HepG2 (cell line): ENCODE measurements at regions not wholly inside any gene's neighbourhood (a gene's known extent, or its start where the extent isn't known, plus 50 kb on each side); places are given as distances from the start of the nearest gene placed in this dataset.

Source experiments
- FOSL2 ChIP-seq: sonication (generic); formaldehyde crosslinking; IDR thresholded peaks from 2 replicates; pipeline ENCODE4 v1.4.0; 2020; ENCODE audit warnings: missing genetic modification reagents
- MXD1 ChIP-seq: sonication (generic); formaldehyde crosslinking; IDR thresholded peaks from 2 replicates; pipeline ENCODE4 v1.4.0; 2020; ENCODE audit warnings: mild to moderate bottlenecking, missing genetic modification reagents
- RFX1 ChIP-seq: fragments of 450-650 bp; IDR thresholded peaks from 2 replicates; pipeline ENCODE4 v1.6.1; 2017
- SAP130 ChIP-seq: IDR thresholded peaks from 2 replicates; pipeline ENCODE4 v1.6.1; 2016; ENCODE audit warnings: low read depth
- TF ChIP-seq, protein P1 (sequence below): sonication (generic); formaldehyde crosslinking; IDR thresholded peaks from 2 replicates; pipeline ENCODE4 v1.8.0; 2022; ENCODE audit warnings: missing genetic modification reagents, low read depth, mild to moderate bottlenecking, borderline replicate concordance
- TF ChIP-seq, protein P2 (sequence below): sonication (generic); formaldehyde crosslinking; IDR thresholded peaks from 2 replicates; pipeline ENCODE4 v1.5.0; 2020; ENCODE audit warnings: mild to moderate bottlenecking, missing genetic modification reagents, moderate library complexity

GRCh38 chr12:61869796-61870195 is 390.4 kb upstream of the USP15 start:
- no peak for TF ChIP-seq RFX1
- TF ChIP-seq FOSL2: no peak
- TF ChIP-seq MXD1: no peak
- no peak for TF ChIP-seq SAP130 (CRISPR knock-in tag)
- TF ChIP-seq, protein P1, sequence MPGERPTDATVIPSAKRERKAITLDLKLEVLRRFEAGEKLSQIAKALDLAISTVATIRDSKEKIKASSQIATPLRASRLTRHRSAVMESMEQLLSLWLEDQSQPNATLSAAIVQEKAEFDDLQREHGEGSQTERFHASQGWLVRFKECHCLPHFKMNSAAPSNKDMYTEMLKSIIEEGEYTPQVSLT (CRISPR knock-in tag): no peak
- TF ChIP-seq, protein P2, sequence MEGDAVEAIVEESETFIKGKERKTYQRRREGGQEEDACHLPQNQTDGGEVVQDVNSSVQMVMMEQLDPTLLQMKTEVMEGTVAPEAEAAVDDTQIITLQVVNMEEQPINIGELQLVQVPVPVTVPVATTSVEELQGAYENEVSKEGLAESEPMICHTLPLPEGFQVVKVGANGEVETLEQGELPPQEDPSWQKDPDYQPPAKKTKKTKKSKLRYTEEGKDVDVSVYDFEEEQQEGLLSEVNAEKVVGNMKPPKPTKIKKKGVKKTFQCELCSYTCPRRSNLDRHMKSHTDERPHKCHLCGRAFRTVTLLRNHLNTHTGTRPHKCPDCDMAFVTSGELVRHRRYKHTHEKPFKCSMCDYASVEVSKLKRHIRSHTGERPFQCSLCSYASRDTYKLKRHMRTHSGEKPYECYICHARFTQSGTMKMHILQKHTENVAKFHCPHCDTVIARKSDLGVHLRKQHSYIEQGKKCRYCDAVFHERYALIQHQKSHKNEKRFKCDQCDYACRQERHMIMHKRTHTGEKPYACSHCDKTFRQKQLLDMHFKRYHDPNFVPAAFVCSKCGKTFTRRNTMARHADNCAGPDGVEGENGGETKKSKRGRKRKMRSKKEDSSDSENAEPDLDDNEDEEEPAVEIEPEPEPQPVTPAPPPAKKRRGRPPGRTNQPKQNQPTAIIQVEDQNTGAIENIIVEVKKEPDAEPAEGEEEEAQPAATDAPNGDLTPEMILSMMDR (CRISPR knock-in tag): no peak
